ENCODE measurements at regions not wholly inside any gene's neighbourhood (a gene's known extent, or its start where the extent isn't known, plus 50 kb on each side); places are given as distances from the start of the nearest gene placed in this dataset.

DNA sequence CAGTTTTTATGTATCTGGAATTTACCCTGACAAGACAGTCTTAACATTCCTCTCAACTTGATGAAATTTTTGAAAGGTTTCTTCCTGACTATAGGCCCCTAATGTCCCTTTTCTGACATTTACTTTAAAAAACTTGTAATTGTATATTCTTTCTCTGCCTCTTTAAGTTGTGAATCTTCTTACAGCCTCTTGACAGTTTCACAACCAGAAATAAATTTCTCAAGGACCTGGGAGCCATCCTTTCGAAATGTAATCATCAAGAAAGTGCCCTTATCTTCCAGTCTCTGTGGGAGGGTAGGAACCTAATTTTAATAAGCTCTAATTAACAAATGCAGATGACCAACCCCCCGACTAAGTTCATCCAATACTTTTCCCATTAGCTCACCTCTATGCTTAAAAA, 403.6 kb upstream of the GJE1 start:
- no peak overlapping the region for H3K27ac ChIP-seq
- 51 to 75% methylated on average over 2 of the region's 2 CpGs for WGBS, 2 donors (ENCODE audit: low coverage in 1 of 2)
- no peak for ATAC-seq
- TF ChIP-seq, protein P1, sequence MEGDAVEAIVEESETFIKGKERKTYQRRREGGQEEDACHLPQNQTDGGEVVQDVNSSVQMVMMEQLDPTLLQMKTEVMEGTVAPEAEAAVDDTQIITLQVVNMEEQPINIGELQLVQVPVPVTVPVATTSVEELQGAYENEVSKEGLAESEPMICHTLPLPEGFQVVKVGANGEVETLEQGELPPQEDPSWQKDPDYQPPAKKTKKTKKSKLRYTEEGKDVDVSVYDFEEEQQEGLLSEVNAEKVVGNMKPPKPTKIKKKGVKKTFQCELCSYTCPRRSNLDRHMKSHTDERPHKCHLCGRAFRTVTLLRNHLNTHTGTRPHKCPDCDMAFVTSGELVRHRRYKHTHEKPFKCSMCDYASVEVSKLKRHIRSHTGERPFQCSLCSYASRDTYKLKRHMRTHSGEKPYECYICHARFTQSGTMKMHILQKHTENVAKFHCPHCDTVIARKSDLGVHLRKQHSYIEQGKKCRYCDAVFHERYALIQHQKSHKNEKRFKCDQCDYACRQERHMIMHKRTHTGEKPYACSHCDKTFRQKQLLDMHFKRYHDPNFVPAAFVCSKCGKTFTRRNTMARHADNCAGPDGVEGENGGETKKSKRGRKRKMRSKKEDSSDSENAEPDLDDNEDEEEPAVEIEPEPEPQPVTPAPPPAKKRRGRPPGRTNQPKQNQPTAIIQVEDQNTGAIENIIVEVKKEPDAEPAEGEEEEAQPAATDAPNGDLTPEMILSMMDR (IDR thresholded peaks at IDR 0.05) = no peak
- TF ChIP-seq EP300 (IDR thresholded peaks at IDR 0.05) = no peak
- no peak for TF ChIP-seq POLR2AphosphoS5 (IDR thresholded peaks at IDR 0.05)
- H3K4me3 ChIP-seq = no peak overlapping the region
- no peaks in the 10 kb centered on the region for H3K27me3 ChIP-seq
- no peaks in the 10 kb centered on the region for H3K4me1 ChIP-seq
- H3K36me3 ChIP-seq = no peaks in the 10 kb centered on the region
- H3K9me3 ChIP-seq = peaks cover 0 to 5% (median 0%) of the 10 kb centered on the region in 3 donors

DNA sequence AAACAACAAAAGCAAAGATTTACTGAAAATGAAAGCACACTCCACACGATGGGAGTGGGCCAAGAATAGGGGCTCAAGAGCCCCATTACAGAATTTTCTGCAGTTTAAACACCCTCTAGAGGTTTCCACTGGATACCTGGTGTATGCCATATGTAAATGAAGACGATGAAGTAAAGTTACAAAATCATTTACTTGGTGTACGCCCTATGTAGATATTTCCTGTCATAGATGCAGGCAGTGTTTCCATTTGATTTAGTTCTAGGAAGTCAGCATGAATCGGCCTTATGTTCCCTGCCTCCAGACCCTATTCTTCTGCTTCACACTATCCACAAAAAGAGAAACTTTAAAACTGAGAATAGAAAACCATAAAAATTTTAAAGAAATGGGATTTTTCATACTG, 404.4 kb upstream of the GJE1 start:
- Histone ChIP-seq H3K27ac (no peak overlapping the region), H3K9me3 (peaks cover 0 to 5% (median 0%) of the 10 kb centered on the region in 3 donors), H3K36me3 (no peaks in the 10 kb centered on the region), H3K27me3 (no peaks in the 10 kb centered on the region), H3K4me3 (no peak overlapping the region), H3K4me1 (no peaks in the 10 kb centered on the region)
- 54 to 73% methylated on average over 4 of the region's 4 CpGs for WGBS, 2 donors (ENCODE audit: low coverage in 1 of 2)
- no peak for ATAC-seq
- TF ChIP-seq, protein P1 (IDR thresholded peaks at IDR 0.05) = no peak
- TF ChIP-seq POLR2A (IDR thresholded peaks at IDR 0.05) = no peak

DNA sequence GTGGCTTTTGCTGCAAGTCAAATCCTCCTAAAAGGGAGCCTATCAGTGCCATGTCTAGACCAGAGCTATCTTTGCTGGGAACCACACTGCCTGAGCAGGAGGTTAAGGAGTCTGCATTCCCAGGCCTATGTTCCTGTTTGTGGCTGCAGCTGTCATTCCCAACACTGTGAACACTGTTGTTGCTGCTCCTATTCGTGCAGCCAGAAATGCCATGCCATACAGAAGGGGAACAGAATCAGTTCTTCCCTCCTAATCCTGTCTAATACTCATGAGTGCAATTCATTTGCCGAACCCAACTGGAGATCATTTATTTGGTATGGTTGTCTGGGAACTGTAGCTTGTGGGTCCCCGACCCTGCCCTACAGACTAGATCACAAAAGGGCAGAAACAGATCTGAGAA, 406.5 kb upstream of the GJE1 start:
- H3K36me3 ChIP-seq = no peaks in the 10 kb centered on the region
- H3K4me1 ChIP-seq = no peaks in the 10 kb centered on the region
- H3K9me3 ChIP-seq = peaks cover 0 to 2% (median 0%) of the 10 kb centered on the region in 3 donors
- no peak for ATAC-seq
- H3K27me3 ChIP-seq = no peaks in the 10 kb centered on the region
- no peak overlapping the region for H3K4me3 ChIP-seq
- no peak for TF ChIP-seq POLR2A (IDR thresholded peaks at IDR 0.05)
- no peak for TF ChIP-seq EP300 (IDR thresholded peaks at IDR 0.05)
- no peak overlapping the region for H3K27ac ChIP-seq
- WGBS, 2 donors (ENCODE audit: low coverage in 1 of 2) = 82% methylated on average over 2 of the region's 3 CpGs; no CpG with 5 or more reads in 1 of the 2 donors

DNA sequence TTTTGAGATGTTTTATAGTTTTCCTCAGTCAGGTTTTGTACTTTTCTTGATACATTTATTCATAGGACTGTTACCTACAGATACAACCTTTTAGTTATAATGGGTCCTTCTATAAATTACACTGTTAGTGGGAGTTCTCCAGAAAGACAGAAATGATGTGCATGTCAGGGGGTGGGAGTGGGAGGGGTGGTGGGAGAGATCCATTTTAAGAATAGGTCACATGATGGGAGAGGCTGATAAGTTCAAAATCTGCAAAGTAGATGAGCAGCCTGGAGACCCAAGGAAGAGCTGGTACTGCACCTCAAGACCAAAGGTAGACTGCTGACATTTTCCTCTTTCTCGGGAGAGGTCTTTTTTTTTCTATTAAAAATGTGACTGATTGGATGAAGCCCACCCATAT, 408.0 kb upstream of the GJE1 start:
- Histone ChIP-seq H3K27me3 (no peaks in the 10 kb centered on the region), H3K4me1 (no peaks in the 10 kb centered on the region), H3K4me3 (no peak overlapping the region), H3K36me3 (no peaks in the 10 kb centered on the region), H3K27ac (no peak overlapping the region), H3K9me3 (no peaks in the 10 kb centered on the region)
- ATAC-seq = no peak
- WGBS, 2 donors (ENCODE audit: low coverage in 1 of 2) = 80 to 100% methylated on average over 1 of the region's 1 CpG
- TF ChIP-seq POLR2A (IDR thresholded peaks at IDR 0.05) (no peak), POLR2AphosphoS5 (IDR thresholded peaks at IDR 0.05) (no peak), EP300 (IDR thresholded peaks at IDR 0.05) (no peak)
- TF ChIP-seq, protein P1 (IDR thresholded peaks at IDR 0.05) = no peak

DNA sequence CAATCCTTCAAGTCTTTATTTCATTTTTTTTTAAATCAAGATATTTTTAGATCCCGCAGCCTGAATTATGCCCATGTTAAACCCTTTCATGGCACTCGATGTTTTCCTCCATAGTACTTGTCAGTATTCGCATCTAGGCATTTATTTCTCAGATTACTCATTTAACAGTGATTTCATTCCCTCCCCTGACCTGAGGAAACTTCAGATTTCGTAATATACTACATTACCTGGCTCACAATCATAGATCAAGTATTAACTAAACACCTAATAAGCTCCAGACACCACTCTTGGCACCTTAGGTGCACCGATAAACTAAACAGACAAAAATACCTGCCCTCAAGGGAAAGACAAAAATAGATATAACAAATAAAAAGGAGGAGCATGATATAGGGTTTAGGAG, 413.2 kb upstream of the GJE1 start:
- no peak for ATAC-seq
- 83 to 86% methylated on average over 5 of the region's 5 CpGs for WGBS, 2 donors (ENCODE audit: low coverage in 1 of 2)
- Histone ChIP-seq H3K27ac (no peak overlapping the region), H3K9me3 (no peaks in the 10 kb centered on the region), H3K4me1 (no peaks in the 10 kb centered on the region), H3K4me3 (no peak overlapping the region), H3K27me3 (no peaks in the 10 kb centered on the region), H3K36me3 (no peaks in the 10 kb centered on the region)
- TF ChIP-seq POLR2AphosphoS5 (IDR thresholded peaks at IDR 0.05) (no peak), EP300 (IDR thresholded peaks at IDR 0.05) (no peak), POLR2A (IDR thresholded peaks at IDR 0.05) (no peak)
- TF ChIP-seq, protein P1 (IDR thresholded peaks at IDR 0.05) = no peak
